Neural cell (in vitro differentiated cells): ENCODE measurements at regions not wholly inside any gene's neighbourhood (a gene's known extent, or its start where the extent isn't known, plus 50 kb on each side); places are given as distances from the start of the nearest gene placed in this dataset.

Source experiments
- POLR2AphosphoS5 ChIP-seq: IDR thresholded peaks from 2 replicates; pipeline ENCODE4 v1.6.1; 2012
- RAD21 ChIP-seq: fragments of 450-650 bp; conservative IDR thresholded peaks from 2 replicates; pipeline ENCODE4 v1.6.1; 2014; ENCODE audit warnings: antibody characterized with exemption, mild to moderate bottlenecking, moderate library complexity
- TF ChIP-seq, protein P1 (sequence below): fragments of 450-650 bp; IDR thresholded peaks from 2 replicates; pipeline ENCODE4 v1.5.1; 2014; ENCODE audit warnings: antibody characterized with exemption, mild to moderate bottlenecking, moderate library complexity; ENCODE audit not compliant: poor library complexity, severe bottlenecking
- TF ChIP-seq, protein P2 (sequence below): IDR thresholded peaks from 2 replicates; pipeline ENCODE4 v1.6.1; 2012; ENCODE audit warnings: borderline replicate concordance

DNA sequence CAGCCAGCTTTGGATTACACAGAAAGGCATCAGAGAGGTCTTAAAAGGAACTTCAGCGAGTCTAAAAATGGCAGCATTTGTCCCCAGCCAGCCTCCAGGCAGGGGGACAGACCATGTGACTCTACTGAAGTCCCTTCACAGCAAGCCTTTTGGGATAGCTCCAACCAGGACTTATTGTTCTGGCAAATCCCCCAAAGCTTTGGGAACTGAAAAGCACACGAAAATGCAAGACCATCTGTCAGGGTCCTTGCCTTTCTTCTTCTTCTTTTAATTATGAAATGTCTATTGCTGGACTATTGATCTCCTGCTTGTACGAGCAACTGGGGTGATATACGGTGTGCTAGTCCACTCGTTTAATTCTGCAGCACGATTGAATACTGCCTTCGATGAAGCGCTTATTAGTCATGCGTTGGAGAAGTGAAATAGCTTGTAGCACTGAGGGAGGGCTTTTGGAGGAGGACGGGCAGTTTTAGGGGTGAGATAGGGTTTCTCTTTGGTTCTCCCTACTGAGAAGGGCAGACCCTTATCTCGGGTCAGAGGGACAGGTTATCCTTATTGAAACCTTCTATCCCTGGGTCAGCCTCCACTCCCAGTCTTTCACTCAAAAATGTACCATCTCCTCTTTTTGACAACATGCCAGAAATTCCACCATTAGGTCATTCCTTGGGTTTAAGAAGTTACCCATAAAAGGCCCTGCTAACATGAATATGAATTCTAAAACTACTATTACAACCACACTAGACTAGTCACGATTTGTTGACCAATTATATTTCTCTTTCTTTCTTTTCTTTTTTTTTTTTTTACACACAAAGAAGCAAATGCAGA lies 416.4 kb downstream of the MIAT start:
- TF ChIP-seq, protein P1, sequence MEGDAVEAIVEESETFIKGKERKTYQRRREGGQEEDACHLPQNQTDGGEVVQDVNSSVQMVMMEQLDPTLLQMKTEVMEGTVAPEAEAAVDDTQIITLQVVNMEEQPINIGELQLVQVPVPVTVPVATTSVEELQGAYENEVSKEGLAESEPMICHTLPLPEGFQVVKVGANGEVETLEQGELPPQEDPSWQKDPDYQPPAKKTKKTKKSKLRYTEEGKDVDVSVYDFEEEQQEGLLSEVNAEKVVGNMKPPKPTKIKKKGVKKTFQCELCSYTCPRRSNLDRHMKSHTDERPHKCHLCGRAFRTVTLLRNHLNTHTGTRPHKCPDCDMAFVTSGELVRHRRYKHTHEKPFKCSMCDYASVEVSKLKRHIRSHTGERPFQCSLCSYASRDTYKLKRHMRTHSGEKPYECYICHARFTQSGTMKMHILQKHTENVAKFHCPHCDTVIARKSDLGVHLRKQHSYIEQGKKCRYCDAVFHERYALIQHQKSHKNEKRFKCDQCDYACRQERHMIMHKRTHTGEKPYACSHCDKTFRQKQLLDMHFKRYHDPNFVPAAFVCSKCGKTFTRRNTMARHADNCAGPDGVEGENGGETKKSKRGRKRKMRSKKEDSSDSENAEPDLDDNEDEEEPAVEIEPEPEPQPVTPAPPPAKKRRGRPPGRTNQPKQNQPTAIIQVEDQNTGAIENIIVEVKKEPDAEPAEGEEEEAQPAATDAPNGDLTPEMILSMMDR: no peak
- TF ChIP-seq POLR2AphosphoS5: no peak
- TF ChIP-seq RAD21: no peak
- TF ChIP-seq, protein P2, sequence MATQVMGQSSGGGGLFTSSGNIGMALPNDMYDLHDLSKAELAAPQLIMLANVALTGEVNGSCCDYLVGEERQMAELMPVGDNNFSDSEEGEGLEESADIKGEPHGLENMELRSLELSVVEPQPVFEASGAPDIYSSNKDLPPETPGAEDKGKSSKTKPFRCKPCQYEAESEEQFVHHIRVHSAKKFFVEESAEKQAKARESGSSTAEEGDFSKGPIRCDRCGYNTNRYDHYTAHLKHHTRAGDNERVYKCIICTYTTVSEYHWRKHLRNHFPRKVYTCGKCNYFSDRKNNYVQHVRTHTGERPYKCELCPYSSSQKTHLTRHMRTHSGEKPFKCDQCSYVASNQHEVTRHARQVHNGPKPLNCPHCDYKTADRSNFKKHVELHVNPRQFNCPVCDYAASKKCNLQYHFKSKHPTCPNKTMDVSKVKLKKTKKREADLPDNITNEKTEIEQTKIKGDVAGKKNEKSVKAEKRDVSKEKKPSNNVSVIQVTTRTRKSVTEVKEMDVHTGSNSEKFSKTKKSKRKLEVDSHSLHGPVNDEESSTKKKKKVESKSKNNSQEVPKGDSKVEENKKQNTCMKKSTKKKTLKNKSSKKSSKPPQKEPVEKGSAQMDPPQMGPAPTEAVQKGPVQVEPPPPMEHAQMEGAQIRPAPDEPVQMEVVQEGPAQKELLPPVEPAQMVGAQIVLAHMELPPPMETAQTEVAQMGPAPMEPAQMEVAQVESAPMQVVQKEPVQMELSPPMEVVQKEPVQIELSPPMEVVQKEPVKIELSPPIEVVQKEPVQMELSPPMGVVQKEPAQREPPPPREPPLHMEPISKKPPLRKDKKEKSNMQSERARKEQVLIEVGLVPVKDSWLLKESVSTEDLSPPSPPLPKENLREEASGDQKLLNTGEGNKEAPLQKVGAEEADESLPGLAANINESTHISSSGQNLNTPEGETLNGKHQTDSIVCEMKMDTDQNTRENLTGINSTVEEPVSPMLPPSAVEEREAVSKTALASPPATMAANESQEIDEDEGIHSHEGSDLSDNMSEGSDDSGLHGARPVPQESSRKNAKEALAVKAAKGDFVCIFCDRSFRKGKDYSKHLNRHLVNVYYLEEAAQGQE: no peak
